NCI-H1092 (cell line): ENCODE measurements at regions not wholly inside any gene's neighbourhood (a gene's known extent, or its start where the extent isn't known, plus 50 kb on each side); places are given as distances from the start of the nearest gene placed in this dataset.
A peak's percentile ranks its signal among the peaks of the same experiment; 100 is the strongest.
"Not testable (repeated sequence)": the region's sequence is repeated elsewhere in the genome, so short reads cannot be mapped to it uniquely, and the experiment has no call there.

Source experiments
- DNase-seq: peaks from one replicate; lab custom pipeline; 2025; lab: John Stamatoyannopoulos, UW

DNA sequence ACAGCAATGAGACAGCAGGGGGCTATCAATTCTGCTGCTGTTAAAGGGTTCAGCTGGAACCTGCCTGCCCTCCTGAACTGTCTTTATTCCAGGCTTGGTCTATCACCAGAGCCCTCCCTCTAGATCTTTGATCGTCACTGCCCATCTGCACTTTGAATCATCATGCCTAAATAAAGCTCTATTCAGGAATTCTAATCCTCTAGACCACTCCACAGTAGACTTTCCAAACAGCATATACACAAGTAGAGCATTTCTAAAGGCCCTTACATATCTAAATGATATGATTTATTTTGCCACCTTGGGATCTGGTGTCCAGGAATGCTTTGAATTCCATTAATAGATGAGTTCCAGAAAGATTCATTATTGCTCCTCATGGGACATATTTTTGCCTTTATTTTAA lies 542.1 kb upstream of the SYT4 start:
- DNase-seq: no peak

DNA sequence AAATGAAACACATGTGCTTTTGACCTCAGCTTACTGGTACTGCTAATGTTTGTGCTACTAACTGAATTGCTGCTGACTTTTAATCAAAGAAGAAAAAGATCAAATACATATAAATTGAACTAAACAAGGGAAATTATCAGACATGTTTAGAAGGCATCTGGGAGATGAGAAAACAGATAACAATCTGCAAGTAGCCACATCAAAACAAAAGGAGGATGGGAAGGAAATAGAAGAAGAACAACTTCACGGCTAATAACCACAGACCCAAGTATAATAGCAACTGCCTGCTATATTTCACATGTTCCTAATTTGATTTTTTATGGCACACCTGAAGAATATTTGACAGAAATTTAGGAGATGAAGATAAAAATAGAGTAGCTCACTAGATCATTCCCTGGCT lies 542.6 kb upstream of the SYT4 start:
- DNase-seq: no peak

DNA sequence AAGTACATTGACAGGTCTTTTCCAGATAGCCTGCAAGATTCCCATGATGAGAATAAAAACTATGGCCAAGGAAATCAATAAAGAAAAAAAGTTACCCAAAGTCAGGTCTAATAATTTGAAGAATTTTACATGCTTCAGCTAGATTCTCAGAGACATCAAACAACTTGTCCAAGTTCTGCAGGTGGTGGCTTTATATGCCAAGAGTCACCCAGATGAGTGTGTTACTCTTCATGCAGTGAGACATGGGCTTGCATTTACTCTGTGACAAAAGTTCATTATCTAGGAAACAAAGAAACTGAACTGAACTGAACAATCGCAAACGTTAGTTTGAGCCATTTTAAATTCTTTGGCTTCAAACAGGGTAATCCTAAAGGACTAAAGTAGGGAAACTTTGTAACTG lies 548.5 kb upstream of the SYT4 start:
- no peak for DNase-seq

DNA sequence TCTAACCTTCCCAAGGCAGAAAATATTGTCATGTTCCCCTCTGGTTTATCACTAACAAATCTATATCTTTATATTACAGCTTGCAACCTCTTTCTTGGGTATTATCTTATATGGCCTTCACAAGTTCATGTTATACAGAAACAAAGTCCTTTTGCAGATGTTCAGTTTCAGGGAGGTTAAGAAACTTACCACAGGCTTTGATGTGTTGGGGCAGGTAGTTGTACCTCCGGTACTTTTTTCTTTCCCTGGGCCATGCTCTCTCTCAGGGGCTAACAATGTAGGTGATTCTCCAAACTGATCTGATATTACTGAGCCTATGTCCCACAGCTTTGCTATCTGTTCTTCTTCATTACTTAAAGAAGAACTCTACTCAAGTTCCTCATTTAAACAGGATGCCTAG lies 548.9 kb upstream of the SYT4 start:
- no peak for DNase-seq

DNA sequence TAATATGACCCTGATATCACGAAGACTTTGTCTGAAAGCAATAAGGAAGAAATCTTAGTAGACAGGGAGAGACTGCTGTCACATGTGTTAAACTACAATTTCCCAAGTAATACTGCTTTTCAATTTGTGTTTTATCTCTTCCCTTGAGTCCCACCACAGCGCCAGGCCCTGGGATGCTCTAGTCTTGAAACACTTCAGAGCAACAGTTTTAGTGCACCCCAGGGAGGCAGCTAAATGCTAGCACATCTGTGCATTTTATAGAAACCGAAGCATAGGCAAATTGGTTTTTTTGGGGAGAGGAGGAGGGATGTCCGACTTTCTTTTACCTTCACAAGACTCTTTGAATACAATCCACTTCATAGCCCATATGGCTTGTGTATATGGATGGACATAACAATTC lies 550.0 kb upstream of the SYT4 start:
- DNase-seq: no peak

DNA sequence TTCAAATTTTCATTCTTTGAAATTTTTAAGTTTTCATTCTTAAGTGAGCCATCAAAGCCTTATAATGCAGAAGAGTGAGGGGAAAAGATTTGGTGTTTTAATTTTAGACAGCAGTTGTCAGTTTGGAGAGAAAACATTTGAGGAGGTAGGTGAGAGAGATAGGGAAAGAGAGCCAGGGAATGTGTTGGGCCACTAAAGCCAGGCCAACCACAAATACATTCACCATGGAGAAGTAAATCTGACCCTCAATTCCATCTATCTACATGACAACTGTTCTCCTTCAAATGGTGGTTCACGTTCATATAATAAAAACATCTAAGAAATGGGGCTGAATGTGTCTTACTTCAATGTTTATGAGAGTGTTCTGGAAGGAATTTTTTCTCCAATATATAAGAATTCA lies 553.0 kb upstream of the SYT4 start:
- DNase-seq: no peak

DNA sequence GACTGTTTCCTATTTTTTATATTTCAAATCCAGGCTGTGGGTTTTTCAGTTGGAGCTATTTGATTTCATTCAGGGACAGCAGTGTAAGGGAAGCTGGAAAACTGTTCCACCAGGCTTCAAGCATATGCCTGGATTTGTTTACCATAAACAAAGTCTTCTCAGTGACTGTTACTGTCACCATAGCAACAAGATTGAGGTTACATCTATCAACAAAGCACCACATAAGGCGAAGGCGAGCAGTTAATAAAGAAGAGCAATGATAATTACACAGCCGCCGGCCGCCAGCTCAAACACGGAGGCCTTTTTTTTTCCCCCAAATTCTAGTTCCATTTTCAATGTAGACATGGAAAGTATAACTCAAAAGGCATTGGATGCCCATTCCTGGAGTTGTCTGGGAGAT lies 553.7 kb upstream of the SYT4 start:
- no peak for DNase-seq

DNA sequence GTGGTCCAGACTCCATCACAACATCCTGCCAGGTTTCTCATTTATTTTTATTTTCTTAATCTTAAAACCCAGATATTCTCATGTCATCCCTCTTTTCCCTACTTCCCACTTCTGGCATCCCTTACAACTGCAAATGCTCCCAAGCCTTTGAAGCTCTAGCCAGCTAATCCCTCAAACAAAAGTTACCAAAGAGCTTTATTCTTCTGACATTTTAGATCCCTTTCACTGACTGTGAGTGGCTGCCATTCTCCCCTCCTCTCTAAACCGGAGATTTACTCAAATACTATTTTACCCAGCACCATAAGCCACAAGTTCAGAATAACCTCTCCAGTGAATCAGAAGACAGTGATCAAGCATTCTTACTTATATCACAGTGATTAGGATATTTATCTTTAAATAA lies 569.0 kb upstream of the SYT4 start:
- DNase-seq: no peak

DNA sequence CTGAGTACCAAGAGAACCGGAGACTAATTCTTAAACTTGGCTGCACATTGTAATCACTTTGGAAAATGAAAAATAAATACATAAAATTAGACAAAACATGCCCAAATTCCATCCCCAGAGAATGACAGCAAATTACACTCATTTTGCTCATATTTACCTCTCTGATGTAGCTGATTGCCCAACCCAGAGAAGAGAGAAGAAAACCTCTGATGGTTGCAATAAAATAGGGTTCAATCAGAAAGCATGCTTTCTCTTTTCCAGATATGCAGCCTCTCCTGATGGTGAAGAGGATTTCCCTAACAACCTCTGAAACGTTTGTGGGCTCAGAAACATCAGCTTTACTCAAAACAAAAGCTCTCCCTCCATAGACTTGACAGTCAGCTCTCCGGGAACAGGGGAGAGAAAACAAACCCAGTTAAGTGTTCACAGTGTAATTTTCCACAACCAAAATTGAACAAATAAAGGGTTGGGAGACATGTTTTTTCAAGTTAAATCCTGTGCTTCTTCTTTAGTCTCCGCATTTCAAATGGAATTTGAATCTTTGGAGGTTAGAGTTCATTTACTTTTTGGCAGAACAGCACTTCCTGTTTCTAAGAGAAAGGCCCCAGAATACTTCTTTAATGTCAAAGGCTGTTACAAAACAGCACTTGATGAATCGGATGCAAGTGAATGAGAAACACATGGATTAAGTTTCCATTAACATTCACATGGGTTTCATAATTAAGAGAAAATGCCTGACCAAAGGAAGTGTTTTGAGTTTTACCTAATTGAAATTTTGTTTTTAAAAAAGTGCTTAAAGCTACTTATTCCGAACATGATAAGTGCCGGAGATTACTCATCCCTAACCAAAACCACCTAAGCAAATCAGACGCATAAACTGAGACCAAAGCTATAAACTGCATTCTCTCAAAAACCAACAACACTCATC lies 570.1 kb upstream of the SYT4 start:
- DNase-seq: no peak

DNA sequence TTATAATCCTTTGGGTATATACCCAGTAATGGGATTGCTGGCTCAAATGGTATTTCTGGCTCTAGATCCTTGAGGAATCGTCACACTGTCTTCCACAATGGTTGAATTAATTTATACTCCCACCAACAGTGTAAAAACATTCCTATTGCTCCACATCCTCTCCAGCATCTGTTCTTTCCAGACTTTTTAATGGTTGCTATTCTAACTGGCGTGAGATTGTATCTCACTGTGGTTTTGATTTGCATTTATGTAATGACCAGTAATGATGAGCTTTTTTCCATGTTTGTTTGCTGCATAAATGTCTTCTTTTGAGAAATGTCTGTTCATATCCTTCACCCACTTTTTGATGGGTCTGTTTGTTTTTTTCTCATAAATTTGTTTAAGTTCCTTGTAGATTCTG lies 572.5 kb upstream of the SYT4 start:
- not testable (repeated sequence) for DNase-seq

DNA sequence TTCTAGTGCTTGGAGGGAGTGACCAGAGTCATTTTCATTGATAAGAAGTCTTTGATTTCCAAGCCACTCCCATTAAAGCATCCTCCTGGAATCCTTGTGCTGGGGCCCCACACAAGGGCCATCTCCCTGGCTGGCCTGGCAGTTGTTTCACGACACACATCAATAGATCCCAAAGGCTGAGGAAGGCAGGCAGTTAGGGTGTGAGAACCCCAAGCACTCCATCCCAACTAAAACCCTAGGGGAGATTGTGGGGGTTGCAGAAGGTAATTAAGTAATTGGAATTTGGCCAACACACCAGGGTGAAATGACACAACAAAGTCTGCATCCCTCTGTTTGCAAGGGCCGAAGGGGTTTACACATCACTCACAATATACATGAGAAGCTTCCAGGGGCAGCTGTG lies 578.1 kb upstream of the SYT4 start:
- DNase-seq: no peak

DNA sequence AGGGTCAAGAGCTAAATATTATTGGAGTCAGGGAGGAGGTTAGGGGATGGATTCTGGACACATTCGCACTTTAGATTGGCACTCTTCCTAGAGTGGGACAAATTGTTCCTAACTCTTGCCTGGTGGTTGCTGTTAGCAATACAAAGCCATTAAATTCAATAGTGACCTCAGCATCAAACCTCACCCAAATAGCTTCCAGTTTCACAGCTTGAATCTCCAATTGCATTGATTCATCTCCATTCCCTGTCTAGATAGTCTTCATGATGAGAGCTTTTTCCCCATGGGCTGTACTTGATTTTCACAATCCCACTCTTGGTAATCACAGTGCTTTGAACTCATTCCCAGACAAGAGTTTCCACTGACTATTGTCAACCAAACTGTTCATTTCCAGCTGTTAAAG lies 585.9 kb upstream of the SYT4 start:
- DNase-seq: no peak

DNA sequence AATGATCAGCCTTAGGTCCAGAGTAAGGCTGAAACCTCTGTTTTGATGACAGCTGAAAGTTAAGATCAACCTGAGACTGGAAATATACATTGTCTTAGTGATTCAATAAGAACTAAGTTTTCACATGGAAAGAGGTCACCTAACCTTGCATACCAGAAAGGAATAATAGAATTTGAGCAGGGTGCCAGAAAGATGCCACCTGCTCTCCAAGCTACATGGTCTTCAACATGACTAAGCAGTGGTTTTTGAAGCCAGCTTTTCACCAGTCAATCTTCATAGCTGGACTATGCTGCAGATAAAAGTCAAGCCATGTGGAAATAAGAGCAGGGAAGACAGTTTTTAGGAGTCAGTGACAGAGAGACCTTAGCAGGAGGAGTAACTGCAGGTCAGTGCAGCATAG lies 589.4 kb upstream of the SYT4 start:
- DNase-seq: no peak

DNA sequence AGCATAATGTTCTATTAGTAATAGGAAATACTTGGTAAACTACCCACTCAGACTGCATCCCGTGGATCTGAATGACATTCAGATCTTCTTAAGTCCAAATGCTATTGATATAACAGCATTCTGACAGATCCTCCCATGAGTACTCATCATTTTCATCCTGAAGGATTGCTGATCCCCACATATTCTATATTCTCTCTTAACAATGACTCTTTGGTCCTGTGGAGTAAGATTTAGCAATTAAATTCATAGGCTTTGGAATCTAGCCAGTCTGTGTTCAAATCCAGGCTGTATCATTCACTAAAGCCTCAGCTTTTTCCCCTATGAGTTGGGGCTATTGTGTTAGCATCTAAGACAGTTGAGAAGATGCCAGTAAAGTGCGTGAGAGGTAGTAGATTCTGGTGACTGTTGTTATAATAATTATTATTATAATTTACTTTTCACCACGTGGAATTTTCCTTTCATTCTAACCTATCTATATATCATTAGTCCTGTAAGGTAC lies 591.3 kb upstream of the SYT4 start:
- DNase-seq: no peak

DNA sequence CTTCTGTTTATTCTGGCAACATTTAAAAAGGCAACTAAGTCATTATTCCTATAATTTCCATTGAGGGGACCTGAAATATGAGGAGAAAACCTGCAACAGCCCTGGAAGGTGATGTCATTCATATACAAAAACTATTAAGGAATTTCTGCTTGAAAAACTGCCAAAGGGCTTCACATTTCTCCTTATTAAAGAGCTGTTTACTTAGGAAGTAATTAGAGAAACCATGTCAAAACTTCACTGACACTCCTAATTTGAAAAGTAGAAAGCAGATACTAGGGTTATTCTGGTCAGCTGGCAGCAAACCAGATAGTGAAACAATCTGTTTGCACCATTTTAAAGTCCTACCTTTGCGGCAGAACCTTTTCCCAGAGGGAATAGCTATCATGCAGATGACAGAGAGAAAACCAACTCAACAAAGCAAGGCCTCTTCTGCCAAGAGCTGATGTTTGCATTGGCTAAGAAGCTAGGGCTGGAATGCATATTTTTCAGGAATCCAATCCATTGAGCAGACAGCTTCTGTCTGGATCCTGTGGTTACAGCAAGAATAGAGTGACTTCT lies 592.2 kb upstream of the SYT4 start:
- DNase-seq: peak; percentile 43

DNA sequence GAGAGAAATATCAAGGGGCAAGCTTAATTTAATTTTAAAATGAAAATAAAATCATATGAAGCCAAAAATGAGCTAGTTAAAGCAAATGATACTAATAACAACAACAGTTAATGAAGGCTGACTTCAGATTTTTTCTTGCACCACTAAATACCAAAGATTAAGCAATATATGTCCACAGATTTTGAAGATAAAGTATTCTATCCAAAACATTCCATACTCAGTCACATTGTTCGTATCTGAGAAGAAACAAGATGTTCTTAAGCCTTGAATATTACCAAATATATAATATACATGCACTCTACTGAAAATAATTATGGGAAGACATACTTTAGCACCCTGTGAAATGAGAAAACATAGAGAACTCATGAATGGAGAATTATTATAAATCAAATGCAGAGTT lies 593.3 kb upstream of the SYT4 start:
- no peak for DNase-seq

DNA sequence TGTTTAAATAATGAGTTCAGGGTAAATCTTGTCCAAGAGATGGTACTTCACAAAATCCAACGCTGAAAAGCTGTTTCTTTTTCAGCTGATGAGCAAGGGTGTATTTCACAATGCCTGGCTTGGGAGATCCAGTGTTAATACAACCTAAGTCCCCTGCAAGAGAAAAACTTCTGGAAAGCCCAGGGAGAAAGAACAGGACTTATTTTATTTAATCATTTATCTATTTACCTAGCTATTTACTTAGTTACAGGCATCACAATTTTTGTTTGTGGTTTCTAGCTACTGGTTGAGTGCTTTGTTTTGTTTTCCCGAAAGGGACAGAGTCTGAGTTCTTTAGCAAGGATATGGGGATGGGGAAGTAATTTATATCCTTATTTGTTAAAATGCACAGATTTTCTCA lies 598.2 kb upstream of the SYT4 start:
- no peak for DNase-seq

DNA sequence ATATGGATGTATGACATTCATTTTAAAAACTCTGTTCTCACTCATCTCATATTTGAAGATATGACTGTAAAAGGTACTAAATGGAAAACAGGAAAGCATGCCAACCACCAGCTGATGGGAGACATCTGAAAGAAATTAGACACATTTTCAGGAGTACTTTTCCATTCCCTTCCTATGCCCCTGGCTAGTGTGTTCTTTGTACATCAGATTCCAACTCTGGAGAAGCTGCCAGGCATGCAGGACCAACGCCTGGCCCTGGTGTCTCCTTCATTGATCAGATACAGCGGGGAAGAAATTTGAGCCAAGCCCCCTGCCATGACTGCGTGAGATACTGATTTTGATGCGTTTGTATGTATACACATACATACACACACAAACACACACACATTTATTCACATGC lies 599.0 kb upstream of the SYT4 start:
- DNase-seq: no peak

DNA sequence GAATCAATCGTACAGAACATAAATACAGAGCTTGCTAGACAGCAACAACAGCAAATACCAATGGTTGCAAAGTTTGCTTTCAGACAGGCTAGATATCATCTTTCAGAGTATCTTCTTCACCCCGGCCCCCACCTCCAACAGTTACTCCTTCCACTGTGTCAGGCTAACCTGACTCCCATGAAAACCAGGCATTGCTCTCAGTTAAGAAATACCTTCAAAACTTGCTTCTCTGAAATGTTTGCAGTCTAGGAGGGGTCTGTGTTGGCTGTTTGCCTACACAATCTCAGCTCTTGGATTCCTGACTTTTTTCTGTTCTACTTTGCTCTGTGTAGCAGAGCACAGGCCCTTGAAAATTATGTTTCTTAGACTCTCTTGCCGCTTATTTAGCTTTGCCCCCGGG lies 599.5 kb upstream of the SYT4 start:
- no peak for DNase-seq

DNA sequence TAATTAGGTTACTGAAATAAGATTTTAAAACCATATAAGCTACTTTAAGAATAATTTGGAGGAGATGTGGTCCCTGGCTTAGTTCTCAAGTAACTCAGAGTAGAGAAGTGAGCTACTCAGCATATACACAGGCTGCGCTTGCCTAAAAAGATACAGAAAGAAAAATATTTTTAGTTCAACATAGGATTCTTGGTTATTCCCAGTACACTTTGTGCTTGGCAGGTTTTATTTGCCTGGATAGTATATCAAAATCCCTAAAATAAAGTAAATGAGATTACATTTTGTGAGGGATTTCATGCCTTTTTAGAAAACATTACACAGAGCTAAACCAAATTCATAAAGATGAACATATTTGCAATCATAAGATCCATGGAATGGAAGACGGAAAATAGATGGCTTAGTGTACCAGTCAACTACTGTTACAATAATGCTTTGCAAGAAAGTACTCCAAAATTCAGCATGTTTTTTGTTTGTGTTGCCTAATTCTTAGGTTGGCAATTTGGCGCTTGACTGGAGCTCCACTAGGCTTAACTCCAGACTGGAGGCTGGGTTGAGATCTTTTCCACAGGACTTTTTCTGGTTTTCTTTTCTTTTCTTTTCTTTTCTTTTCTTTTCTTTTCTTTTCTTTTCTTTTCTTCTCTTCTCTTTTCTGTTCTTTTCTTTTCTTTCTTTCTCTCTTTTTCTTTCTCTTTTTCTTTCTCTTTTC lies 600.5 kb upstream of the SYT4 start:
- DNase-seq: no peak

DNA sequence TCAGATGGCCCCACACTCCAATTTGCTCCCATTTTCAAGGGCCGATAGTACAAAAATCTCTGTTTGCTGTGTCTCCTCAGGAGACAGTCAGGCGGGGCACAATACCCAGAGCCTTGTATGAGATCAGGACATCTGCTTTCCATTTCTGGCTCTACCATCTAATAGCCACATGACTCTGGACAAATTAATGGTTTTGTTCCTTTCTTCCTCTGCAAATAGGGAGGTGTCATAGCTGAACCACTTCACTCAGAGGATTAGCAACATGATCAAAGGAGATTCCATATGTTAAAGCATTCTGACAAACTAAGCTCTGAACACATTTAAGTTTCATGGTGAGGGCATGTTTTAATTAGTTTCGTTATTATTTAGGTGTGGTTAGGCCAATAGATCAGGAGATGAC lies 602.1 kb upstream of the SYT4 start:
- no peak for DNase-seq

DNA sequence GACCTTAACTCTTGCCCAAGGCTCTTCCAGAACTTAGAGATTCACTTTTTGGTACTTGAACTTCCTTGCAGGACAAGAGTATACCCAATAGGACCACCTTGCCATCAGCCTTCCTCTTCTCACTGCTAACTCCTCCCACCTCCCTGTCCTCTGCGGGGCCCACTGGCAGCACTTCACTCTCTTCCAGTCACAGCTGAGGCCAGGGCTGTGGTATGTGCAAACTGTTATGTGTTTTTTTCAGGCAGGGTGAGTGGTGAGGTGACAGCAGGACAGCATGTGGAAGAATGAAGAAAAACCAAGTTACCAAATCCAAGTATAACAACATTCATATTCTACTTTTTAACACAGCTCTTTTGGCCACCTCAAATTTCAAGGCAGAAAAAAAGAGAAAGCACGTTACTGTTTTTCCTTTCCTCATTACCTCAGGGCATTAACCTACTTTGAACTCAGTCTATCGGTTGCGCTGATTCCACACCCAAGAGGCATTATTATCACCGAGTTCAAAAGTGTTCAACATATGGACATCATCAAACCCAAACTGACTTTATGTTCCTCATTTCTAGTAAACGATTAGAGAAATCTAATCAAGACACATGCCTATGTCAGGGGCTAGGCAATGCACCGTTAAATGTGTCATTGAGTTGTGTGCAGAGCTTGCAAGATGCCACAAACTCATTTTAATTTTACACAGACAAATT lies 605.2 kb upstream of the SYT4 start:
- no peak for DNase-seq

DNA sequence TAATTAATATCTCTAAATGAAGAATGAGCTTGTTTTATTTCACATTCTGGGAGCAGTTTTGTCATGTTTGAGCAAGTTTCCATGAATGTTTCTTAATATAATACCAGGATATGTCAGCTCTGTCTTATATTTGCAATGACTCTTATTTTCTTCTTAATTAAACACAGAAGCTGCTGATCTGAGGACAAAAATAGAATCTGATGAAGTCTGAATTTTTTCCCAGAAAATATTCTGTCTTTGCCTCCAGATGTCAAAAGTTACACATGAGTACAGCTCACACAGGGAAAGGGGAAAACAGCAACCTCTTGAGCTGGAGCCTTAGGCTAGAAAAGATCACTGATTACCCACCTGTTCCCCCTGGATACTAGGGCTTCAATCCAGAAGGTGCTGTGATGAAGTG lies 606.6 kb upstream of the SYT4 start:
- no peak for DNase-seq
